ENCODE measurements at regions not wholly inside any gene's neighbourhood (a gene's known extent, or its start where the extent isn't known, plus 50 kb on each side); places are given as distances from the start of the nearest gene placed in this dataset.

DNA sequence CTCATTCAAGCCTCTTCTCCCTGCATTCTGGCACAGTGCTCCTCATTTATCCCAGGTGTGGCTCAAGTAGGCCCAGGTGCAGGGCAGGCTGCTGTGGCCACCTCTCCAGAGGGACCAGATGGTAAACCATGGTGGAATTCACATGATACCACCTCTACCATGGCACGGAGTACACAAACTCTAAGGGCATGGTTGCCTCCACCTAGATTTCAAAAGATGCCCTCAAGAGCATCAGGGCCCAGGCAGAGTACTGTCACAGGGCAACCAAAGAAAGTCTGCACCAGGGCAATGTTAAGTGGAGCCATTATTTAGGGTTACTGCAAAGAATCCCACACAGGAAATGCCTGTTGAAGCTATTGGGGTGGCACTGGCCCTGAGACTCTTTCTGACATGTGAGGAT lies 647.1 kb upstream of the MIR17HG start:
- FAIRE-seq, result no peak
- Histone ChIP-seq H2AFZ (ENCODE audit: low read depth, low read length) (no peak overlapping the region), H3K9me1 (ENCODE audit: control insufficient read depth, insufficient read depth, low read length) (no peaks in the 10 kb centered on the region), H3K27me3 (ENCODE audit: control insufficient read depth in 2 of 2, insufficient read depth in 2 of 2, low read length in 2 of 2) (no peaks in the 10 kb centered on the region), H3K36me3 (ENCODE audit: control insufficient read depth, insufficient read depth, low read length) (no peaks in the 10 kb centered on the region), H3K9me3 (replicated peaks; ENCODE audit: control insufficient read depth, insufficient read depth, low read depth, low read length) (no peaks in the 10 kb centered on the region), H3K79me2 (ENCODE audit: control insufficient read depth, insufficient read depth, low read length) (no peaks in the 10 kb centered on the region), H3K27ac (ENCODE audit: extremely low read depth, low read depth, low read length) (no peak overlapping the region), H4K20me1 (replicated peaks; ENCODE audit: control insufficient read depth, insufficient read depth, low read length) (no peaks in the 10 kb centered on the region), H3K4me1 (replicated peaks in 1 of 2; ENCODE audit: control insufficient read depth in 2 of 2, insufficient read depth in 2 of 2, low read length in 2 of 2) (no peaks in the 10 kb centered on the region), H3K4me3 (no peak overlapping the region), H3K9ac (ENCODE audit: insufficient read depth in 1 of 2, low read depth in 2 of 2, low read length in 2 of 2) (no peak overlapping the region), H3K4me2 (ENCODE audit: insufficient read depth, low read length) (no peak overlapping the region)
- no peak for DNase-seq (ENCODE audit: extremely low read depth in 1 of 4, low spot score in 3 of 4)
- CTCF ChIA-PET (ENCODE audit: low intra/inter-chr PET ratio), result no interaction called here
- intact Hi-C loops (cut with micrococcal nuclease), result no loop called here
- TF ChIP-seq KLF16 (IDR thresholded peaks at IDR 0.05) (no peak), RBM34 (IDR thresholded peaks at IDR 0.05; ENCODE audit: borderline replicate concordance, insufficient read depth, low read length) (no peak), BRCA1 (IDR thresholded peaks at IDR 0.05) (no peak), BRCA1 (CRISPR knock-in tag; IDR thresholded peaks at IDR 0.05) (0 out of 2 replicates have a peak, but pooled peaks have one; percentile 87), ZC3H4 (CRISPR knock-in tag; IDR thresholded peaks at IDR 0.05; ENCODE audit: borderline replicate concordance) (peak; percentile 53; the same call in 1 of the 2 replicates), MXI1 (IDR thresholded peaks at IDR 0.05; ENCODE audit: low read depth, low read length) (no peak), USF2 (CRISPR knock-in tag; IDR thresholded peaks at IDR 0.05) (0 out of 2 replicates have a peak, but pooled peaks have one; percentile 2), CBX3 (IDR thresholded peaks at IDR 0.05; ENCODE audit: borderline replicate concordance in 1 of 2, low read length in 2 of 2) (peak in 1 of 2 experiments; percentile 23; a peak in 1 of 3 replicates), GTF2F1 (IDR thresholded peaks at IDR 0.05; ENCODE audit: low read depth, low read length) (no peak), PURB (CRISPR knock-in tag; IDR thresholded peaks at IDR 0.05; ENCODE audit: low read depth) (0 out of 2 replicates have a peak, but pooled peaks have one; percentile 42), PTRF (tag; IDR thresholded peaks at IDR 0.05) (no peak), STAG1 (CRISPR knock-in tag; IDR thresholded peaks at IDR 0.05; ENCODE audit: borderline replicate concordance) (peak; percentile 53; the same call in 1 of the 2 replicates)
- TF ChIP-seq, protein P1, sequence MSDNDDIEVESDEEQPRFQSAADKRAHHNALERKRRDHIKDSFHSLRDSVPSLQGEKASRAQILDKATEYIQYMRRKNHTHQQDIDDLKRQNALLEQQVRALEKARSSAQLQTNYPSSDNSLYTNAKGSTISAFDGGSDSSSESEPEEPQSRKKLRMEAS (CRISPR knock-in tag; IDR thresholded peaks at IDR 0.05), result no peak
- TF ChIP-seq, protein P2, sequence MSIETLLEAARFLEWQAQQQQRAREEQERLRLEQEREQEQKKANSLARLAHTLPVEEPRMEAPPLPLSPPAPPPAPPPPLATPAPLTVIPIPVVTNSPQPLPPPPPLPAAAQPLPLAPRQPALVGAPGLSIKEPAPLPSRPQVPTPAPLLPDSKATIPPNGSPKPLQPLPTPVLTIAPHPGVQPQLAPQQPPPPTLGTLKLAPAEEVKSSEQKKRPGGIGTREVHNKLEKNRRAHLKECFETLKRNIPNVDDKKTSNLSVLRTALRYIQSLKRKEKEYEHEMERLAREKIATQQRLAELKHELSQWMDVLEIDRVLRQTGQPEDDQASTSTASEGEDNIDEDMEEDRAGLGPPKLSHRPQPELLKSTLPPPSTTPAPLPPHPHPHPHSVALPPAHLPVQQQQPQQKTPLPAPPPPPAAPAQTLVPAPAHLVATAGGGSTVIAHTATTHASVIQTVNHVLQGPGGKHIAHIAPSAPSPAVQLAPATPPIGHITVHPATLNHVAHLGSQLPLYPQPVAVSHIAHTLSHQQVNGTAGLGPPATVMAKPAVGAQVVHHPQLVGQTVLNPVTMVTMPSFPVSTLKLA (conservative IDR thresholded peaks at IDR 0.05), result no peak
- POLR2A ChIA-PET, result no interaction called here
- ATAC-seq, result no peak; the same call in 2 of the 3 replicates
- 13% methylated on average over 1 of the region's 1 CpG for WGBS (ENCODE audit: insufficient coverage, low coverage, missing lambda C conversion rate)
- no TSS peak for BruUV-seq (replicated peaks)
- in situ Hi-C loops (cut with MboI), result no loop called here

Data from K562 (cell line).